ENCODE measurements at regions not wholly inside any gene's neighbourhood (a gene's known extent, or its start where the extent isn't known, plus 50 kb on each side); places are given as distances from the start of the nearest gene placed in this dataset.

DNA sequence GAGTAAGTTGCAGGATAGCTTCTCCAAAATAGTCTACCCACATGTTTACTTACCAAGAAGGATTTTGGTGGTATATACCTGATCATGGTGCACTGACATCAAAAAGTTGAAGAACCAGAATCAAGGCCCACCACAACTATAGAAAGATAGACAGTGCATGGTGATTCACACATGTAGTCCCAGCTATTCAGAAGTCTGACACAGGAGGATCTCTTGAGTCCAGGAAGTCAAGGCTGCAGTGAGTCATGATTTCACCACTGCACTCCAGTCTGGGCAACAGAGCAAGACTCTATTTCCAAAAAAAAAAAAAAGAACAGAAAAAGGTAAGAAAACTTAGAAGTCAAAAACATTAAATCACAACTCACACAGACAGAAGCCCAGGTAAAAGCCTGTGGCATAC is 422.2 kb upstream of the FOXG1 start:
- TF ChIP-seq, protein P1, sequence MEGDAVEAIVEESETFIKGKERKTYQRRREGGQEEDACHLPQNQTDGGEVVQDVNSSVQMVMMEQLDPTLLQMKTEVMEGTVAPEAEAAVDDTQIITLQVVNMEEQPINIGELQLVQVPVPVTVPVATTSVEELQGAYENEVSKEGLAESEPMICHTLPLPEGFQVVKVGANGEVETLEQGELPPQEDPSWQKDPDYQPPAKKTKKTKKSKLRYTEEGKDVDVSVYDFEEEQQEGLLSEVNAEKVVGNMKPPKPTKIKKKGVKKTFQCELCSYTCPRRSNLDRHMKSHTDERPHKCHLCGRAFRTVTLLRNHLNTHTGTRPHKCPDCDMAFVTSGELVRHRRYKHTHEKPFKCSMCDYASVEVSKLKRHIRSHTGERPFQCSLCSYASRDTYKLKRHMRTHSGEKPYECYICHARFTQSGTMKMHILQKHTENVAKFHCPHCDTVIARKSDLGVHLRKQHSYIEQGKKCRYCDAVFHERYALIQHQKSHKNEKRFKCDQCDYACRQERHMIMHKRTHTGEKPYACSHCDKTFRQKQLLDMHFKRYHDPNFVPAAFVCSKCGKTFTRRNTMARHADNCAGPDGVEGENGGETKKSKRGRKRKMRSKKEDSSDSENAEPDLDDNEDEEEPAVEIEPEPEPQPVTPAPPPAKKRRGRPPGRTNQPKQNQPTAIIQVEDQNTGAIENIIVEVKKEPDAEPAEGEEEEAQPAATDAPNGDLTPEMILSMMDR (IDR thresholded peaks at IDR 0.05) = no peak
- TF ChIP-seq POLR2A (IDR thresholded peaks at IDR 0.05) = no peak

All from heart left ventricle (tissue), 13 donors.